ENCODE measurements at regions not wholly inside any gene's neighbourhood (a gene's known extent, or its start where the extent isn't known, plus 50 kb on each side); places are given as distances from the start of the nearest gene placed in this dataset.
A peak's percentile ranks its signal among the peaks of the same experiment; 100 is the strongest.

GRCh38 chr5:97542469-97542868 lies 359.4 kb upstream of the RIOK2 start:
- no peak overlapping the region for H3K27ac ChIP-seq (ENCODE audit: low read length)
- no peaks in the 10 kb centered on the region for H3K36me3 ChIP-seq (ENCODE audit: control insufficient read depth in 2 of 2, extremely low read depth in 1 of 2, insufficient read depth in 1 of 2, low read length in 1 of 2)
- Mint-ChIP-seq H3K27me3 (peaks cover 0 to 6% of the 10 kb centered on the region in 2 donors), H3K27ac (no peak overlapping the region), H3K4me3 (no peak overlapping the region), H3K9me3 (no peaks in the 10 kb centered on the region), H3K4me1 (peaks cover 0 to 14% (median 4%) of the 10 kb centered on the region in 3 donors), H3K36me3 (no peaks in the 10 kb centered on the region)
- ChIA-PET CTCF (no interaction called here), POLR2A (no interaction called here)
- DNase-seq (no peak), ATAC-seq (replicated peaks in 1 of 4) (no peak)
- H3K9me3 ChIP-seq = no peaks in the 10 kb centered on the region
- no peaks in the 10 kb centered on the region for H3K27me3 ChIP-seq (replicated peaks in 1 of 2; ENCODE audit: control insufficient read depth in 2 of 2, extremely low read depth in 1 of 2, insufficient read depth in 2 of 2, low read length in 1 of 2)
- H3K4me3 ChIP-seq (ENCODE audit: control insufficient read depth in 1 of 2, extremely low read depth in 1 of 2, low read length in 1 of 2) = no peak overlapping the region
- peaks cover 0 to 8% of the 10 kb centered on the region in 2 experiments for H3K4me1 ChIP-seq (ENCODE audit: control insufficient read depth in 1 of 2, extremely low read depth in 1 of 2, insufficient read depth in 2 of 2, low read length in 2 of 2)
- no CpG with 5 or more reads among the region's 1 CpG for WGBS (ENCODE audit: insufficient coverage)

GRCh38 chr5:97543166-97543565 lies 360.1 kb upstream of the RIOK2 start:
- no CpG with 5 or more reads among the region's 4 CpGs for WGBS (ENCODE audit: insufficient coverage)

GRCh38 chr5:97544240-97544639 lies 361.2 kb upstream of the RIOK2 start:
- no CpG with 5 or more reads among the region's 3 CpGs for WGBS (ENCODE audit: insufficient coverage)
- Mint-ChIP-seq H3K9me3 (no peaks in the 10 kb centered on the region), H3K27ac (no peak overlapping the region), H3K4me1 (peaks cover 0 to 21% (median 8%) of the 10 kb centered on the region in 3 donors), H3K27me3 (peaks cover 0 to 6% of the 10 kb centered on the region in 2 donors), H3K4me3 (no peak overlapping the region), H3K36me3 (no peaks in the 10 kb centered on the region)
- DNase-seq (no peak), ATAC-seq (replicated peaks in 1 of 4) (no peak)
- peaks cover 0 to 17% of the 10 kb centered on the region in 2 experiments for H3K4me1 ChIP-seq (ENCODE audit: control insufficient read depth in 1 of 2, extremely low read depth in 1 of 2, insufficient read depth in 2 of 2, low read length in 2 of 2)
- no peaks in the 10 kb centered on the region for H3K36me3 ChIP-seq (ENCODE audit: control insufficient read depth in 2 of 2, extremely low read depth in 1 of 2, insufficient read depth in 1 of 2, low read length in 1 of 2)
- POLR2A ChIA-PET = no interaction called here
- H3K4me3 ChIP-seq (ENCODE audit: control insufficient read depth in 1 of 2, extremely low read depth in 1 of 2, low read length in 1 of 2) = no peak overlapping the region
- no peak overlapping the region for H3K27ac ChIP-seq (ENCODE audit: low read length)
- no peaks in the 10 kb centered on the region for H3K27me3 ChIP-seq (replicated peaks in 1 of 2; ENCODE audit: control insufficient read depth in 2 of 2, extremely low read depth in 1 of 2, insufficient read depth in 2 of 2, low read length in 1 of 2)
- H3K9me3 ChIP-seq = no peaks in the 10 kb centered on the region
- CTCF ChIA-PET = no interaction called here

More at GRCh38 chr5:97543166-97543565, 360.1 kb upstream of the RIOK2 start:
- Histone ChIP-seq H3K36me3 (ENCODE audit: control insufficient read depth in 2 of 2, extremely low read depth in 1 of 2, insufficient read depth in 1 of 2, low read length in 1 of 2) (no peaks in the 10 kb centered on the region), H3K27me3 (replicated peaks in 1 of 2; ENCODE audit: control insufficient read depth in 2 of 2, extremely low read depth in 1 of 2, insufficient read depth in 2 of 2, low read length in 1 of 2) (no peaks in the 10 kb centered on the region), H3K9me3 (no peaks in the 10 kb centered on the region), H3K4me1 (ENCODE audit: control insufficient read depth in 1 of 2, extremely low read depth in 1 of 2, insufficient read depth in 2 of 2, low read length in 2 of 2) (peaks cover 0 to 15% of the 10 kb centered on the region in 2 experiments), H3K4me3 (ENCODE audit: control insufficient read depth in 1 of 2, extremely low read depth in 1 of 2, low read length in 1 of 2) (no peak overlapping the region), H3K27ac (ENCODE audit: low read length) (no peak overlapping the region)
- CTCF ChIA-PET = no interaction called here
- no peak overlapping the region for H3K27ac Mint-ChIP-seq
- ATAC-seq (replicated peaks in 1 of 4) (no peak), DNase-seq (no peak)
- POLR2A ChIA-PET = no interaction called here
- H3K27me3 Mint-ChIP-seq = peaks cover 0 to 6% of the 10 kb centered on the region in 2 donors
- peaks cover 0 to 19% (median 5%) of the 10 kb centered on the region in 3 donors for H3K4me1 Mint-ChIP-seq
- H3K9me3 Mint-ChIP-seq = no peaks in the 10 kb centered on the region
- H3K4me3 Mint-ChIP-seq = no peak overlapping the region
- no peaks in the 10 kb centered on the region for H3K36me3 Mint-ChIP-seq

GRCh38 chr5:97544678-97545077 lies 361.6 kb upstream of the RIOK2 start:
- ChIA-PET POLR2A (no interaction called here), CTCF (no interaction called here)
- Mint-ChIP-seq H3K36me3 (no peaks in the 10 kb centered on the region), H3K27ac (no peak overlapping the region), H3K4me3 (no peak overlapping the region), H3K27me3 (peaks cover 0 to 6% of the 10 kb centered on the region in 2 donors), H3K9me3 (no peaks in the 10 kb centered on the region), H3K4me1 (peaks cover 0 to 22% (median 8%) of the 10 kb centered on the region in 3 donors)
- Histone ChIP-seq H3K27me3 (replicated peaks in 1 of 2; ENCODE audit: control insufficient read depth in 2 of 2, extremely low read depth in 1 of 2, insufficient read depth in 2 of 2, low read length in 1 of 2) (no peaks in the 10 kb centered on the region), H3K36me3 (ENCODE audit: control insufficient read depth in 2 of 2, extremely low read depth in 1 of 2, insufficient read depth in 1 of 2, low read length in 1 of 2) (no peaks in the 10 kb centered on the region), H3K27ac (ENCODE audit: low read length) (no peak overlapping the region), H3K9me3 (no peaks in the 10 kb centered on the region), H3K4me1 (ENCODE audit: control insufficient read depth in 1 of 2, extremely low read depth in 1 of 2, insufficient read depth in 2 of 2, low read length in 2 of 2) (peaks cover 0 to 17% of the 10 kb centered on the region in 2 experiments), H3K4me3 (ENCODE audit: control insufficient read depth in 1 of 2, extremely low read depth in 1 of 2, low read length in 1 of 2) (no peak overlapping the region)
- WGBS (ENCODE audit: insufficient coverage) = no CpG with 5 or more reads among the region's 5 CpGs
- no peak for DNase-seq
- no peak for ATAC-seq (replicated peaks in 1 of 4)

- ChIA-PET CTCF (no interaction called here), POLR2A (no interaction called here)
- ATAC-seq (replicated peaks in 1 of 4) = no peak
- Mint-ChIP-seq H3K36me3 (no peaks in the 10 kb centered on the region), H3K4me1 (peaks cover 0 to 29% (median 8%) of the 10 kb centered on the region in 3 donors), H3K9me3 (no peaks in the 10 kb centered on the region), H3K4me3 (no peak overlapping the region), H3K27ac (no peak overlapping the region), H3K27me3 (peaks cover 0 to 3% of the 10 kb centered on the region in 2 donors)
- Histone ChIP-seq H3K36me3 (ENCODE audit: control insufficient read depth in 2 of 2, extremely low read depth in 1 of 2, insufficient read depth in 1 of 2, low read length in 1 of 2) (no peaks in the 10 kb centered on the region), H3K27me3 (replicated peaks in 1 of 2; ENCODE audit: control insufficient read depth in 2 of 2, extremely low read depth in 1 of 2, insufficient read depth in 2 of 2, low read length in 1 of 2) (no peaks in the 10 kb centered on the region), H3K4me1 (ENCODE audit: control insufficient read depth in 1 of 2, extremely low read depth in 1 of 2, insufficient read depth in 2 of 2, low read length in 2 of 2) (peaks cover 0 to 21% of the 10 kb centered on the region in 2 experiments), H3K4me3 (ENCODE audit: control insufficient read depth in 1 of 2, extremely low read depth in 1 of 2, low read length in 1 of 2) (no peak overlapping the region), H3K27ac (ENCODE audit: low read length) (no peak overlapping the region), H3K9me3 (no peaks in the 10 kb centered on the region)
- DNase-seq = no peak
These were observed 362.4 kb upstream of the RIOK2 start for GRCh38 chr5:97545446-97545845.

GRCh38 chr5:97545886-97546535 lies 363.0 kb upstream of the RIOK2 start:
- WGBS (ENCODE audit: insufficient coverage) = no CpG with 5 or more reads among the region's 2 CpGs
- CTCF ChIA-PET = no interaction called here
- Mint-ChIP-seq H3K9me3 (no peaks in the 10 kb centered on the region), H3K27me3 (peaks cover 0 to 2% of the 10 kb centered on the region in 2 donors), H3K27ac (no peak overlapping the region), H3K4me1 (peaks cover 0 to 35% (median 10%) of the 10 kb centered on the region in 3 donors), H3K36me3 (no peaks in the 10 kb centered on the region), H3K4me3 (no peak overlapping the region)
- H3K9me3 ChIP-seq = no peaks in the 10 kb centered on the region
- H3K36me3 ChIP-seq (ENCODE audit: control insufficient read depth in 2 of 2, extremely low read depth in 1 of 2, insufficient read depth in 1 of 2, low read length in 1 of 2) = no peaks in the 10 kb centered on the region
- H3K4me3 ChIP-seq (ENCODE audit: control insufficient read depth in 1 of 2, extremely low read depth in 1 of 2, low read length in 1 of 2) = no peak overlapping the region
- H3K4me1 ChIP-seq (ENCODE audit: control insufficient read depth in 1 of 2, extremely low read depth in 1 of 2, insufficient read depth in 2 of 2, low read length in 2 of 2) = peaks cover 0 to 26% of the 10 kb centered on the region in 2 experiments
- POLR2A ChIA-PET = no interaction called here
- H3K27ac ChIP-seq (ENCODE audit: low read length) = no peak overlapping the region
- no peak for ATAC-seq (replicated peaks in 1 of 4)
- DNase-seq = no peak
- H3K27me3 ChIP-seq (replicated peaks in 1 of 2; ENCODE audit: control insufficient read depth in 2 of 2, extremely low read depth in 1 of 2, insufficient read depth in 2 of 2, low read length in 1 of 2) = no peaks in the 10 kb centered on the region

- no CpG with 5 or more reads among the region's 2 CpGs for WGBS (ENCODE audit: insufficient coverage)
- Histone ChIP-seq H3K9me3 (no peaks in the 10 kb centered on the region), H3K27ac (ENCODE audit: low read length) (no peak overlapping the region), H3K4me1 (ENCODE audit: control insufficient read depth in 1 of 2, extremely low read depth in 1 of 2, insufficient read depth in 2 of 2, low read length in 2 of 2) (peaks cover 0 to 26% of the 10 kb centered on the region in 2 experiments), H3K27me3 (replicated peaks in 1 of 2; ENCODE audit: control insufficient read depth in 2 of 2, extremely low read depth in 1 of 2, insufficient read depth in 2 of 2, low read length in 1 of 2) (no peaks in the 10 kb centered on the region), H3K36me3 (ENCODE audit: control insufficient read depth in 2 of 2, extremely low read depth in 1 of 2, insufficient read depth in 1 of 2, low read length in 1 of 2) (no peaks in the 10 kb centered on the region), H3K4me3 (ENCODE audit: control insufficient read depth in 1 of 2, extremely low read depth in 1 of 2, low read length in 1 of 2) (no peak overlapping the region)
- Mint-ChIP-seq H3K4me1 (peaks cover 0 to 35% (median 10%) of the 10 kb centered on the region in 3 donors), H3K27ac (peak overlapping the region; percentile 5 to 63), H3K4me3 (peak overlapping the region in 1 of 3 donors; percentile 7), H3K36me3 (no peaks in the 10 kb centered on the region), H3K27me3 (no peaks in the 10 kb centered on the region), H3K9me3 (no peaks in the 10 kb centered on the region)
- POLR2A ChIA-PET = no interaction called here
- CTCF ChIA-PET = no interaction called here
- no peak for ATAC-seq (replicated peaks in 1 of 4)
- DNase-seq = no peak
These were observed 364.4 kb upstream of the RIOK2 start for GRCh38 chr5:97547430-97547829.
